Stimulated activated CD4-positive, alpha-beta T cell treated with anti-CD3 and anti-CD28 coated beads, Interleukin-4, amount 100 ng/mL, for 1 hour (primary cell): ENCODE measurements at regions not wholly inside any gene's neighbourhood (a gene's known extent, or its start where the extent isn't known, plus 50 kb on each side); places are given as distances from the start of the nearest gene placed in this dataset.
A peak's percentile ranks its signal among the peaks of the same experiment; 100 is the strongest.
"Not testable (repeated sequence)": the region's sequence is repeated elsewhere in the genome, so short reads cannot be mapped to it uniquely, and the experiment has no call there.

Source experiments
- DNase-seq: peaks from one replicate; pipeline ENCODE4 v3.0.0-alpha.2; 2020

- DNase-seq = no peak
Observed at GRCh38 chr1:199878823-199879222, 148.7 kb upstream of the NR5A2 start.

- DNase-seq = no peak
Observed at GRCh38 chr1:199898654-199899053, 128.9 kb upstream of the NR5A2 start.

GRCh38 chr1:199901341-199901740, 126.2 kb upstream of the NR5A2 start:
- DNase-seq = no peak

- no peak for DNase-seq
Observed at GRCh38 chr1:199907361-199907760, 120.1 kb upstream of the NR5A2 start.

- no peak for DNase-seq
Observed at GRCh38 chr1:199909137-199909536, 118.4 kb upstream of the NR5A2 start.

- DNase-seq = no peak
Observed at GRCh38 chr1:199913318-199913717, 114.2 kb upstream of the NR5A2 start.

- no peak for DNase-seq
Observed at GRCh38 chr1:199914546-199914945, 113.0 kb upstream of the NR5A2 start.

- DNase-seq = no peak
Observed at GRCh38 chr1:199918196-199918769, 109.2 kb upstream of the NR5A2 start.

- no peak for DNase-seq
Observed at GRCh38 chr1:199920635-199921034, 106.9 kb upstream of the NR5A2 start.

- no peak for DNase-seq
Observed at GRCh38 chr1:199929556-199929955, 98.0 kb upstream of the NR5A2 start.

- DNase-seq = not testable (repeated sequence)
Observed at GRCh38 chr1:199930067-199930466, 97.4 kb upstream of the NR5A2 start.

- DNase-seq = peak; percentile 7
Observed at GRCh38 chr1:199931666-199932377, 95.7 kb upstream of the NR5A2 start.

GRCh38 chr1:199932462-199932861, 95.0 kb upstream of the NR5A2 start:
- no peak for DNase-seq

- no peak for DNase-seq
Observed at GRCh38 chr1:199936441-199936840, 91.1 kb upstream of the NR5A2 start.

- DNase-seq = no peak
Observed at GRCh38 chr1:199937161-199937560, 90.3 kb upstream of the NR5A2 start.

GRCh38 chr1:199937661-199938060, 89.8 kb upstream of the NR5A2 start:
- no peak for DNase-seq

GRCh38 chr1:199944986-199945385, 82.5 kb upstream of the NR5A2 start:
- DNase-seq = no peak

GRCh38 chr1:199945591-199945990, 81.9 kb upstream of the NR5A2 start:
- no peak for DNase-seq

- DNase-seq = no peak
Observed at GRCh38 chr1:199946305-199947155, 81.0 kb upstream of the NR5A2 start.

- DNase-seq = no peak
Observed at GRCh38 chr1:199948587-199949280, 78.8 kb upstream of the NR5A2 start.

- DNase-seq = not testable (repeated sequence)
Observed at GRCh38 chr1:199951005-199951404, 76.5 kb upstream of the NR5A2 start.

- DNase-seq = no peak
Observed at GRCh38 chr1:199953651-199954050, 73.9 kb upstream of the NR5A2 start.

- DNase-seq = no peak
Observed at GRCh38 chr1:199954699-199955098, 72.8 kb upstream of the NR5A2 start.
